Lung (tissue), 11 donors: ENCODE measurements at regions not wholly inside any gene's neighbourhood (a gene's known extent, or its start where the extent isn't known, plus 50 kb on each side); places are given as distances from the start of the nearest gene placed in this dataset.

ENCODE experiments used
- ATAC-seq: fragments of 200-7000 bp; cut with Tn5 transposase; one replicate; pipeline ENCODE4 v1.9.1; 2020; ENCODE audit warnings: moderate number of reproducible peaks; ENCODE audit not compliant: insufficient read depth, low FRiP score
- DNase-seq, 3 donors: peaks; one replicate each; pipeline ENCODE4 v3.0.0-alpha.2; 2013 to 2017
- H3K27ac ChIP-seq, 2 donors: one replicate each; pipeline ENCODE4 v1.5.1; 2013; ENCODE audit warnings: mild to moderate bottlenecking in 2 of 2, moderate library complexity in 2 of 2, control low read depth in 1 of 2, inconsistent platforms in 1 of 2, low read depth in 1 of 2, low read length in 1 of 2
- H3K27me3 ChIP-seq, 3 donors: one replicate each; pipeline ENCODE4 v1.5.1; 2013; ENCODE audit warnings: low read length in 2 of 3; ENCODE audit not compliant: control insufficient read depth in 3 of 3, insufficient read depth in 3 of 3
- H3K36me3 ChIP-seq, 4 donors: one replicate each; pipeline ENCODE4 v1.5.1; 2013; ENCODE audit warnings: low read length in 4 of 4, mild to moderate bottlenecking in 1 of 4, moderate library complexity in 1 of 4; ENCODE audit not compliant: control insufficient read depth in 4 of 4, insufficient read depth in 4 of 4
- H3K4me1 ChIP-seq, 5 donors: one replicate each; pipeline ENCODE4 v1.5.1; 2013; ENCODE audit warnings: low read length in 5 of 5, mild to moderate bottlenecking in 2 of 5, moderate library complexity in 1 of 5; ENCODE audit not compliant: control insufficient read depth in 5 of 5, insufficient read depth in 5 of 5
- H3K4me3 ChIP-seq: one replicate; pipeline ENCODE4 v1.5.1; 2013; ENCODE audit warnings: mild to moderate bottlenecking, control low read depth, moderate library complexity
- H3K9ac ChIP-seq, 2 donors: one replicate each; pipeline ENCODE4 v1.5.1; 2013; ENCODE audit warnings: low read length in 2 of 2, control low read depth in 1 of 2; ENCODE audit not compliant: insufficient read depth in 1 of 2
- H3K9me3 ChIP-seq, 4 donors: one replicate each; pipeline ENCODE4 v1.5.1; 2013; ENCODE audit warnings: low read length in 3 of 4, mild to moderate bottlenecking in 1 of 4, moderate library complexity in 1 of 4; ENCODE audit not compliant: control insufficient read depth in 4 of 4, insufficient read depth in 3 of 4
- WGBS, 2 donors: extraction: QIAGEN DNeasy Blood & Tissue Kit; methylation state at CpG; one replicate each; pipeline ENCODE4 v1.1.7; 2013; 5-methylcytosine and 5-hydroxymethylcytosine counted together
- TF ChIP-seq, protein P1 (sequence below): IDR thresholded peaks from 2 replicates; pipeline ENCODE4 v1.5.1; 2012; ENCODE audit warnings: mild to moderate bottlenecking; ENCODE audit errors: control extremely low read depth, extremely low read depth
- donor health status: control.
- donor health status: control.
- donor health status: Bipolar disorder and iron deficiency.
- donor health status: healthy.
- donor health status: DM: yes; HTN: yes; CAD: no.

DNA sequence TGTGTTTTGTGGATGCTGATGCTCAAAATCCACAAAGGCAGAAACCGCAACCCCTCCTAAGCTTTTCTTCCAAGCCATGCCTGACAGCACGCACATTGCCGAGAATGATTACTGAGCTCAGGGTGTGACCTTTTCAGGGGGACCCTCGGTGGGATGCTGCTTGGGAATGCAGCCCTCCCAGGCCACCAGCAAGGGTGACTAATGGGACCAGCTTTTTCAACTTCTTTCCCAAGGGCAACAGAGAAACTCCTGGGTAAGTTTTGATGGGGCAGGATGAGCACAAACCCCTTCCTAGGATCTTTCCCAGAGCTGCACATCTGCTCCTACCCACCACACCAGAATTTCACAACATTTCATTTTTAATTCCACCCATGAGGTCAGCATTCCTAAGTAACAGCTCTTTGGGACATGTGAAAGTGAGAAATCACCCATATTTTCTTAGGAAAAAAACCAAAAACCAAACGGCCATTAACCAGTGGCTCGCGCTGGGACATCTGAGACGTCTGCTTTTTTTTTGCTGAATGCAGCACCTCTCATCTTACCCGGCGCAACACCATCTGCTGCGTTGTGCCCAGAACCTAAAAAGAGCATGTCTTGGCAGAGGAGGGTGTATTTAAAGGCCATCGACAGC, 119.0 kb downstream of the ARL4C start:
- H3K9ac ChIP-seq, result no peak overlapping the region
- H3K4me1 ChIP-seq, result peaks cover 0 to 18% (median 2%) of the 10 kb centered on the region in 5 donors
- peaks cover 0 to 2% (median 0%) of the 10 kb centered on the region in 3 donors for H3K27me3 ChIP-seq
- ATAC-seq (no peak), DNase-seq (peak in 2 of 3 donors; percentile 13 to 19)
- TF ChIP-seq, protein P1, sequence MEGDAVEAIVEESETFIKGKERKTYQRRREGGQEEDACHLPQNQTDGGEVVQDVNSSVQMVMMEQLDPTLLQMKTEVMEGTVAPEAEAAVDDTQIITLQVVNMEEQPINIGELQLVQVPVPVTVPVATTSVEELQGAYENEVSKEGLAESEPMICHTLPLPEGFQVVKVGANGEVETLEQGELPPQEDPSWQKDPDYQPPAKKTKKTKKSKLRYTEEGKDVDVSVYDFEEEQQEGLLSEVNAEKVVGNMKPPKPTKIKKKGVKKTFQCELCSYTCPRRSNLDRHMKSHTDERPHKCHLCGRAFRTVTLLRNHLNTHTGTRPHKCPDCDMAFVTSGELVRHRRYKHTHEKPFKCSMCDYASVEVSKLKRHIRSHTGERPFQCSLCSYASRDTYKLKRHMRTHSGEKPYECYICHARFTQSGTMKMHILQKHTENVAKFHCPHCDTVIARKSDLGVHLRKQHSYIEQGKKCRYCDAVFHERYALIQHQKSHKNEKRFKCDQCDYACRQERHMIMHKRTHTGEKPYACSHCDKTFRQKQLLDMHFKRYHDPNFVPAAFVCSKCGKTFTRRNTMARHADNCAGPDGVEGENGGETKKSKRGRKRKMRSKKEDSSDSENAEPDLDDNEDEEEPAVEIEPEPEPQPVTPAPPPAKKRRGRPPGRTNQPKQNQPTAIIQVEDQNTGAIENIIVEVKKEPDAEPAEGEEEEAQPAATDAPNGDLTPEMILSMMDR, result no peak
- H3K27ac ChIP-seq, result no peak overlapping the region
- no peak overlapping the region for H3K4me3 ChIP-seq
- no peaks in the 10 kb centered on the region for H3K9me3 ChIP-seq
- no peaks in the 10 kb centered on the region for H3K36me3 ChIP-seq
- 52 to 66% methylated on average over 12 of the region's 12 CpGs for WGBS, 2 donors

DNA sequence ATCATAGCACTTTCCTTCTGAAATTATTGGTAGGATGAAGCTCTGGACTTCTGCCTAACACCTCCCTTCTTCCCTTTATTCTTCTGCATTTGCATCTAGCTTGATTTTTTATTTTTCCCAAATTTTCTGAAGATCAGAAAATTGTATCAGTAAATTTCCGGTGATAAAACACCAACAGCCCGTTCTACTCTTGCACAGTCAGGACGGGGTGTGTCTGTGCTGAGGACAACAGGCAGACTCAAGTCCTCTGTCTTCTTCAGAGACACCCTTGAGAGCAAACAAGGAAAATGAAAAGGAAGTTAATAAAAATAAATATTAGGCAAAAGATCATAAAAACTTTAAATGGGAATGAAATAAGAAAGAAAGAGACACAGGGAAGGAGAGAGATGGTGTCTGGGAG, 120.7 kb downstream of the ARL4C start:
- Histone ChIP-seq H3K4me1 (peaks cover 0 to 18% (median 2%) of the 10 kb centered on the region in 5 donors), H3K9ac (no peak overlapping the region), H3K27ac (no peak overlapping the region), H3K27me3 (peaks cover 0 to 2% (median 0%) of the 10 kb centered on the region in 3 donors), H3K36me3 (no peaks in the 10 kb centered on the region), H3K4me3 (no peak overlapping the region), H3K9me3 (no peaks in the 10 kb centered on the region)
- TF ChIP-seq, protein P1, result no peak
- WGBS, 2 donors, result 89% methylated on average over 3 of the region's 3 CpGs
- no peak for DNase-seq
- no peak for ATAC-seq

GRCh38 chr2:234375176-234375880, 121.6 kb downstream of the ARL4C start:
- H3K9me3 ChIP-seq, result no peaks in the 10 kb centered on the region
- TF ChIP-seq, protein P1, result no peak
- DNase-seq (peak in 1 of 3 donors; percentile 9), ATAC-seq (no peak)
- H3K27me3 ChIP-seq, result peaks cover 0 to 2% (median 0%) of the 10 kb centered on the region in 3 donors
- no peak overlapping the region for H3K9ac ChIP-seq
- H3K4me3 ChIP-seq, result no peak overlapping the region
- no peak overlapping the region for H3K27ac ChIP-seq
- no peaks in the 10 kb centered on the region for H3K36me3 ChIP-seq
- WGBS, 2 donors, result 77 to 80% methylated on average over 6 of the region's 6 CpGs
- H3K4me1 ChIP-seq, result peaks cover 0 to 18% (median 2%) of the 10 kb centered on the region in 5 donors
